Astrocyte of the cerebellum (primary cell): ENCODE measurements at regions not wholly inside any gene's neighbourhood (a gene's known extent, or its start where the extent isn't known, plus 50 kb on each side); places are given as distances from the start of the nearest gene placed in this dataset.

ENCODE experiments used
- DNase-seq: peaks from one replicate; pipeline ENCODE4 v3.0.0-alpha.2; 2011; ENCODE audit warnings: low read depth
- H3K4me3 ChIP-seq: 2 replicates; pipeline ENCODE4 v1.5.1; 2011; ENCODE audit warnings: mild to moderate bottlenecking, low read depth, low read length, moderate library complexity
- in situ Hi-C: cut with HindIII; loops from 2 replicates; pipeline ENCODE4 v1.10.0; 2017; ENCODE audit warnings: low sequenced_read_pairs
- TF ChIP-seq, protein P1 (sequence below): IDR thresholded peaks from 2 replicates; pipeline ENCODE4 v1.5.1; 2012; ENCODE audit warnings: low read length, low read depth, moderate library complexity, mild to moderate bottlenecking; ENCODE audit errors: missing control alignments

GRCh38 chr2:139854769-139855483 lies 1074.7 kb upstream of the NXPH2 start:
- TF ChIP-seq, protein P1, sequence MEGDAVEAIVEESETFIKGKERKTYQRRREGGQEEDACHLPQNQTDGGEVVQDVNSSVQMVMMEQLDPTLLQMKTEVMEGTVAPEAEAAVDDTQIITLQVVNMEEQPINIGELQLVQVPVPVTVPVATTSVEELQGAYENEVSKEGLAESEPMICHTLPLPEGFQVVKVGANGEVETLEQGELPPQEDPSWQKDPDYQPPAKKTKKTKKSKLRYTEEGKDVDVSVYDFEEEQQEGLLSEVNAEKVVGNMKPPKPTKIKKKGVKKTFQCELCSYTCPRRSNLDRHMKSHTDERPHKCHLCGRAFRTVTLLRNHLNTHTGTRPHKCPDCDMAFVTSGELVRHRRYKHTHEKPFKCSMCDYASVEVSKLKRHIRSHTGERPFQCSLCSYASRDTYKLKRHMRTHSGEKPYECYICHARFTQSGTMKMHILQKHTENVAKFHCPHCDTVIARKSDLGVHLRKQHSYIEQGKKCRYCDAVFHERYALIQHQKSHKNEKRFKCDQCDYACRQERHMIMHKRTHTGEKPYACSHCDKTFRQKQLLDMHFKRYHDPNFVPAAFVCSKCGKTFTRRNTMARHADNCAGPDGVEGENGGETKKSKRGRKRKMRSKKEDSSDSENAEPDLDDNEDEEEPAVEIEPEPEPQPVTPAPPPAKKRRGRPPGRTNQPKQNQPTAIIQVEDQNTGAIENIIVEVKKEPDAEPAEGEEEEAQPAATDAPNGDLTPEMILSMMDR, result no peak
- in situ Hi-C loops, result no loop called here
- no peak for DNase-seq
- H3K4me3 ChIP-seq, result no peak overlapping the region

DNA sequence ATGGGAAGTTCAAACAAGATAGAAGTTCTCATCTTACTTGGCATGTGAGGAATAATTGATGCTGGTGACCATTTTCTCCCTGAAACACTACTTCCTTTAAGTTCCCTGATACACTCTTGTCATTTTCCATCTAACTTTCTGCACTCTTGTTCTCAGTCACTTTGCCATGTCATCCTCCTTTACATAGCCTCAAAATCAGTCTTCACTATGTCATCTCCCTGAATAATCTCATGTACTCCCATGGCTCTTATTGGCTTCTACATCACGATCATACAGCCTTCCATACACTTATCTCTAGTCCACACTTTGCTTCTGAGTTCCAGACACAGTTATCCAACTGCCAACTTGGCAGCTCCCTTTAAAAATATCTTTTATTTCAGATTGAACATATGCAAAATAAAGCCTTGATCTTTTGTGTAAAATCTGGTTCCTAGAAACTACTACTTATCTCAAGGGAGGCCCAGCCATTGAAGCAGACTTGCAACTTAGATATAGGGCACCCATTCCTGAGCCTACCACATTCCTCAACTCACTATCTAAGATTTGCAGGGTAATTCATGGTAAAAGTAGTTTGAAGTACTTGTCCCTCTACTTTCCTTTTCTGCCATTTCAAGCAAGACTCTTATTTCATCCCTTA lies 1070.2 kb upstream of the NXPH2 start:
- in situ Hi-C loops, result no loop called here
- TF ChIP-seq, protein P1, result no peak
- H3K4me3 ChIP-seq, result no peak overlapping the region
- no peak for DNase-seq

DNA sequence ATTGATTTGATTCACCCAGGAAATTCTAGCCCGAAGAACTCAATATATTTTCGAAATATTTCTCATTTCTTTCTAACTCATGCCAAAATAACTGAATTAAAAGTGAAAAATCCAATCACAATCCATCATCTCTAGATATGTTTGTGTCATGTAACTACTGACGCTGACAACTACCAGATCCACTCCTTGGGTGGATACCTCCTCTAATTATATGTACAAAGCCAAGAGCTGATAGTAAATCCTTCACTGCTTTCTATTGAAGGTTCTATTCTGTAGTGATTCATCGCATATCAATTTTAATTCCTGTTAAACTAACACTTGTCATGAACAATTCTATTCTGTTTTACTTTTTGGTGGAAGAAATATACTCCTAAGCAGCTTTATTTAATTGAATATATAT lies 1056.6 kb upstream of the NXPH2 start:
- TF ChIP-seq, protein P1, result no peak
- H3K4me3 ChIP-seq, result no peak overlapping the region
- no peak for DNase-seq
- in situ Hi-C loops, result no loop called here

- H3K4me3 ChIP-seq, result no peak overlapping the region
- no peak for DNase-seq
- in situ Hi-C loops, result no loop called here
- TF ChIP-seq, protein P1, result no peak
These were observed 1054.9 kb upstream of the NXPH2 start for GRCh38 chr2:139835101-139835500.

DNA sequence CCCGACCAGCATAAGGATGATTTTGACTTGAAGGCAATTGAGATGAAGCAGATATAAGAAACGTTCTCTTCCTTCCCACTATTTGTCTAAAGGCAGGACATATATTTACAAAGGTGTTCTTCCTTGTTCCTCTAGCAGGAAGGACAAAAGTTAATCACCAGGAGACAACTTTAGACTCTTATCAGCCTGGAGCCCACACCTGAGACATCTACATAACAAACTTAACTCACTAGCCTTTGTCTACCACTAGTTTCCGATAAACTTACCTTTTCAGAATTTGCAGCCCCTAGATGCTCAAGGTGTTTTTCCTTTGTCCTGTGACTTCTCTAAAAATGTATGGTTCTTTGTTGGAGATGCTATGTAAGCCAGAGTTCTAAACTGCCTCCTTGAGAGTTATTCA lies 1047.8 kb upstream of the NXPH2 start:
- DNase-seq, result no peak
- no peak overlapping the region for H3K4me3 ChIP-seq
- in situ Hi-C loops, result no loop called here
- TF ChIP-seq, protein P1, result no peak

DNA sequence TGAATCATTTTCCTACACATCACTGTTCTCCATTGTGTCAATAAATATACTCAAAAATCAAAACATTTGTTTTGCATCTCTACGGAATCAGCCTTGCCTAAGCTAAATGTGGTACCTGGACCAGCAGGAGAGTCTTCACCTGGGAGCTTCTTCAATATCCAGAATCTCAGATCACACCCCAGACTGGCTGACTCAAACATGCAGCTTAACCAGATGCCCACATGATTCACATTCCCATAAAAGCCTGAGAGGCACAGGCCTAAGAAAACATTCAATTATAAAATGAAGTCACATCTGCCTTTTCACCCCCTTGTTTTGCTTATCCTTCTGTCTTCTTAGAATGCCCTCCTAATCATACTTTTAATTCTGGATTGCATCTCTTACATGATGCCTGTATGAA lies 1045.5 kb upstream of the NXPH2 start:
- in situ Hi-C loops, result no loop called here
- TF ChIP-seq, protein P1, result no peak
- DNase-seq, result no peak
- H3K4me3 ChIP-seq, result no peak overlapping the region
